ELR (cell line): ENCODE measurements at regions not wholly inside any gene's neighbourhood (a gene's known extent, or its start where the extent isn't known, plus 50 kb on each side); places are given as distances from the start of the nearest gene placed in this dataset.
A peak's percentile ranks its signal among the peaks of the same experiment; 100 is the strongest.

ENCODE experiments used
- DNase-seq: peaks from one replicate; pipeline ENCODE4 v3.0.0-alpha.2; 2015; ENCODE audit warnings: low read depth

GRCh38 chr14:53516261-53516774 lies 363.2 kb upstream of the DDHD1 start:
- DNase-seq, result peak; percentile 63

GRCh38 chr14:53515276-53515675 lies 362.2 kb upstream of the DDHD1 start:
- DNase-seq, result no peak

- no peak for DNase-seq
Measured at GRCh38 chr14:53514197-53514596, 361.1 kb upstream of the DDHD1 start.

GRCh38 chr14:53510281-53510912 lies 357.3 kb upstream of the DDHD1 start:
- no peak for DNase-seq

- DNase-seq, result peak; percentile 20
Measured at GRCh38 chr14:53509276-53510244, 356.4 kb upstream of the DDHD1 start.

- peak; percentile 67 for DNase-seq
Measured at GRCh38 chr14:53501361-53502211, 348.5 kb upstream of the DDHD1 start.

GRCh38 chr14:53500191-53500590 lies 347.1 kb upstream of the DDHD1 start:
- DNase-seq, result no peak

- no peak for DNase-seq
Measured at GRCh38 chr14:53496668-53497067, 343.5 kb upstream of the DDHD1 start.

- no peak for DNase-seq
Measured at GRCh38 chr14:53495846-53496343, 342.8 kb upstream of the DDHD1 start.

GRCh38 chr14:53494587-53494986 lies 341.5 kb upstream of the DDHD1 start:
- no peak for DNase-seq

- DNase-seq, result no peak
Measured at GRCh38 chr14:53493860-53494259, 340.7 kb upstream of the DDHD1 start.

GRCh38 chr14:53493320-53493719 lies 340.2 kb upstream of the DDHD1 start:
- no peak for DNase-seq

GRCh38 chr14:53491884-53492277 lies 338.8 kb upstream of the DDHD1 start:
- no peak for DNase-seq

GRCh38 chr14:53491256-53491883 lies 338.2 kb upstream of the DDHD1 start:
- DNase-seq, result peak; percentile 11

- DNase-seq, result no peak
Measured at GRCh38 chr14:53478174-53478573, 325.1 kb upstream of the DDHD1 start.

- no peak for DNase-seq
Measured at GRCh38 chr14:53473480-53473879, 320.4 kb upstream of the DDHD1 start.

GRCh38 chr14:53472306-53472705 lies 319.2 kb upstream of the DDHD1 start:
- DNase-seq, result no peak

GRCh38 chr14:53470351-53471043 lies 317.4 kb upstream of the DDHD1 start:
- DNase-seq, result no peak

GRCh38 chr14:53468876-53469275 lies 315.8 kb upstream of the DDHD1 start:
- DNase-seq, result no peak

- DNase-seq, result no peak
Measured at GRCh38 chr14:53464376-53464775, 311.3 kb upstream of the DDHD1 start.
